Neural cell (in vitro differentiated cells): ENCODE measurements at regions not wholly inside any gene's neighbourhood (a gene's known extent, or its start where the extent isn't known, plus 50 kb on each side); places are given as distances from the start of the nearest gene placed in this dataset.

Experiments used
- H2AFZ ChIP-seq: fragments of 200-600, 300-800 bp; sonication (generic), shearing (Covaris generic); 2 replicates; pipeline ENCODE4 v1.6.0; 2014; ENCODE audit warnings: low read depth, mild to moderate bottlenecking, antibody characterized with exemption, low read length, moderate library complexity
- H3F3A ChIP-seq: fragments of 200-600 bp; shearing (Covaris generic); 2 replicates; pipeline ENCODE4 v1.6.1; 2016; ENCODE audit warnings: mild to moderate bottlenecking, moderate library complexity, mixed read lengths, antibody characterized with exemption, low read length; ENCODE audit not compliant: insufficient read depth, poor library complexity, severe bottlenecking
- H3K27ac ChIP-seq: fragments of 200-600, 300-800 bp; sonication (generic), shearing (Covaris generic); 2 replicates; pipeline ENCODE4 v1.5.1; 2014; ENCODE audit warnings: mild to moderate bottlenecking, low read length, moderate library complexity
- H3K27me3 ChIP-seq: fragments of 300-800, 200-600 bp; sonication (generic), shearing (Covaris generic); 2 replicates; pipeline ENCODE4 v1.6.0; 2014; ENCODE audit warnings: mild to moderate bottlenecking, low read depth, low read length, moderate library complexity; ENCODE audit not compliant: insufficient read depth
- H3K36me3 ChIP-seq: fragments of 300-800, 200-600 bp; sonication (generic), shearing (Covaris generic); 2 replicates; pipeline ENCODE4 v1.5.1; 2014; ENCODE audit warnings: mild to moderate bottlenecking, antibody characterized with exemption, low read length, moderate library complexity; ENCODE audit not compliant: insufficient read depth
- H3K4me2 ChIP-seq: fragments of 300-800, 200-600 bp; sonication (generic), shearing (Covaris generic); 2 replicates; pipeline ENCODE4 v1.6.0; 2014; ENCODE audit warnings: mild to moderate bottlenecking, low read length
- H3K4me3 ChIP-seq: fragments of 300-800, 200-600 bp; sonication (generic), shearing (Covaris generic); 2 replicates; pipeline ENCODE4 v1.5.1; 2014; ENCODE audit warnings: mild to moderate bottlenecking, low read length, moderate library complexity
- H3K79me2 ChIP-seq: fragments of 200-600 bp; shearing (Covaris generic); replicated peaks from 2 replicates; pipeline ENCODE4 v1.6.0; 2014; ENCODE audit warnings: mild to moderate bottlenecking, low read length, moderate library complexity; ENCODE audit not compliant: insufficient read depth
- H3K9ac ChIP-seq: fragments of 300-800, 200-600 bp; sonication (generic), shearing (Covaris generic); 2 replicates; pipeline ENCODE4 v1.6.1; 2016; ENCODE audit warnings: mild to moderate bottlenecking, low read length, mixed read lengths
- H3K9me2 ChIP-seq: fragments of 200-600 bp; shearing (Covaris generic); 2 replicates; pipeline ENCODE4 v1.6.1; 2016; ENCODE audit warnings: mild to moderate bottlenecking, low read length, mixed read lengths; ENCODE audit not compliant: insufficient read depth
- H3K9me3 ChIP-seq: fragments of 200-600, 300-800 bp; sonication (generic), shearing (Covaris generic); 2 replicates; pipeline ENCODE4 v1.6.1; 2016; ENCODE audit warnings: mild to moderate bottlenecking, mixed run types, low read length, moderate library complexity, mixed read lengths
- H4K20me1 ChIP-seq: fragments of 200-600 bp; shearing (Covaris generic); 2 replicates; pipeline ENCODE4 v1.6.1; 2016; ENCODE audit warnings: mild to moderate bottlenecking, mixed run types; ENCODE audit not compliant: insufficient read depth
- EP300 ChIP-seq: fragments of 450-650 bp; conservative IDR thresholded peaks from 2 replicates; pipeline ENCODE4 v1.6.1; 2014; ENCODE audit warnings: antibody characterized with exemption, mild to moderate bottlenecking, moderate library complexity; ENCODE audit not compliant: poor library complexity, severe bottlenecking
- EZH2 ChIP-seq: fragments of 200-600, 300-800 bp; shearing (Covaris generic), sonication (generic); IDR thresholded peaks from 2 replicates; pipeline ENCODE4 v1.6.1; 2014; ENCODE audit warnings: antibody characterized with exemption, low read length, borderline replicate concordance, mild to moderate bottlenecking; ENCODE audit not compliant: insufficient read depth, poor library complexity, severe bottlenecking
- MXI1 ChIP-seq: fragments of 450-650 bp; conservative IDR thresholded peaks from 2 replicates; pipeline ENCODE4 v1.6.1; 2014; ENCODE audit warnings: antibody characterized with exemption, mild to moderate bottlenecking; ENCODE audit not compliant: poor library complexity, severe bottlenecking
- RAD21 ChIP-seq: fragments of 450-650 bp; conservative IDR thresholded peaks from 2 replicates; pipeline ENCODE4 v1.6.1; 2014; ENCODE audit warnings: antibody characterized with exemption, mild to moderate bottlenecking, moderate library complexity
- SMC3 ChIP-seq: fragments of 450-650 bp; conservative IDR thresholded peaks from 2 replicates; pipeline ENCODE4 v1.6.1; 2014; ENCODE audit warnings: antibody characterized with exemption, mild to moderate bottlenecking, moderate library complexity; ENCODE audit not compliant: poor library complexity
- TAF1 ChIP-seq: IDR thresholded peaks from 2 replicates; pipeline ENCODE4 v1.6.1; 2012; ENCODE audit warnings: low read depth
- TF ChIP-seq, protein P1 (sequence below): fragments of 450-650 bp; IDR thresholded peaks from 2 replicates; pipeline ENCODE4 v1.5.1; 2014; ENCODE audit warnings: antibody characterized with exemption, mild to moderate bottlenecking, moderate library complexity; ENCODE audit not compliant: poor library complexity, severe bottlenecking
- TF ChIP-seq, protein P2 (sequence below): IDR thresholded peaks from 2 replicates; pipeline ENCODE4 v1.6.1; 2012; ENCODE audit warnings: borderline replicate concordance

DNA sequence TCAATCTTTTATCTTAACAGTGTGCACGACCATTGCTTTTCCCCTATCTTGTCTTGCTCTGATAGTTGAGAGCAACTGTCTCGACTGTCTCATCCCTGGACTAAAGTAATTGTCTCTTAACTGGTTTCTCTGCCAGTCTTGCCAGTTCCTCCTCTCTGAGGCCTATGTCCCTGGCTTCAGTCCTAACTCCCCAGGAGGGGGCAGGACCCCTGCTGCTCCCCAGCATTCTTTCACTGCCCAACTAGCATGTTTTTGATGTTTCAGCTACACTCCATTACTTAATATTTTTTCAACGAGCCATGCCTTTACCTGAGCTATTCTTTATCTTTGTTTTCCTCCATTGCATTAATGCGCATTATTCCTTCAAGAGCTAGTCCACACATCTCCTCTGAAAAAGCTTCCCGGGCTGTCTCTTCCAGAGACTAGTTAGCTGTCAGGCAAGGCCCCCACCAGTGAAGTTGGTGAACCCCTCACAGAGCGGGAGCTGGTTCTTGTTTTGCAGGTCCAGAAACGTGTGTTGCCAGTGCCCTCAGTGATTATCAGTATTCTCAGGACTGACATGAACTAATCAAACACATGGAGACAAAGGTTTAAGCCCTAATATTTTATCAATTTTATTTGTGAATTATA lies 291.7 kb upstream of the KCNN2 start:
- Histone ChIP-seq H3K27me3 (no peaks in the 10 kb centered on the region), H3K4me3 (no peak overlapping the region), H3K4me2 (no peak overlapping the region), H3K36me3 (no peaks in the 10 kb centered on the region), H3K9me2 (no peaks in the 10 kb centered on the region), H3K9me3 (no peaks in the 10 kb centered on the region), H4K20me1 (no peaks in the 10 kb centered on the region), H3F3A (no peaks in the 10 kb centered on the region), H3K9ac (no peak overlapping the region), H3K79me2 (no peaks in the 10 kb centered on the region), H2AFZ (no peak overlapping the region), H3K27ac (no peak overlapping the region)
- TF ChIP-seq, protein P1, sequence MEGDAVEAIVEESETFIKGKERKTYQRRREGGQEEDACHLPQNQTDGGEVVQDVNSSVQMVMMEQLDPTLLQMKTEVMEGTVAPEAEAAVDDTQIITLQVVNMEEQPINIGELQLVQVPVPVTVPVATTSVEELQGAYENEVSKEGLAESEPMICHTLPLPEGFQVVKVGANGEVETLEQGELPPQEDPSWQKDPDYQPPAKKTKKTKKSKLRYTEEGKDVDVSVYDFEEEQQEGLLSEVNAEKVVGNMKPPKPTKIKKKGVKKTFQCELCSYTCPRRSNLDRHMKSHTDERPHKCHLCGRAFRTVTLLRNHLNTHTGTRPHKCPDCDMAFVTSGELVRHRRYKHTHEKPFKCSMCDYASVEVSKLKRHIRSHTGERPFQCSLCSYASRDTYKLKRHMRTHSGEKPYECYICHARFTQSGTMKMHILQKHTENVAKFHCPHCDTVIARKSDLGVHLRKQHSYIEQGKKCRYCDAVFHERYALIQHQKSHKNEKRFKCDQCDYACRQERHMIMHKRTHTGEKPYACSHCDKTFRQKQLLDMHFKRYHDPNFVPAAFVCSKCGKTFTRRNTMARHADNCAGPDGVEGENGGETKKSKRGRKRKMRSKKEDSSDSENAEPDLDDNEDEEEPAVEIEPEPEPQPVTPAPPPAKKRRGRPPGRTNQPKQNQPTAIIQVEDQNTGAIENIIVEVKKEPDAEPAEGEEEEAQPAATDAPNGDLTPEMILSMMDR: no peak
- TF ChIP-seq EP300 (no peak), MXI1 (no peak), TAF1 (no peak), RAD21 (no peak)

DNA sequence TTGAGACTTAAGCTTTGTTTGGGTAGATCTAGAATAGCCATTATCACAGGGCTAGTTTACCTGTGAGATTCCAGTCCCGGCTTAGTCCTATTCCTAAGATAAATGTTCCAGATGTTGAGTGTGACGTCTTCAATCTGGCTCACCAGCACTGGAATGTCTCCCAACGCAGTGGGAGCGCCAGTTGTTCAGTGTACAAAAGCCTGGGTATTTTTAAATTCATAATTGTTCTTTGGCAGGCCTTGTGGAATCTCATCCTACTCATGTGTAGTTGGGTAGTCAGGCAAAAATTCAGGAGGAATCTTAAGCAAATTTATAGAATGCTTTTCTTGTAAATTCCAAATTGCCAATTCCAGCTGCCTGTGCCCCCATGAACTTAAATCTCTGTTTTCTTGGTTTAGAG lies 272.6 kb upstream of the KCNN2 start:
- no peak overlapping the region for H3K27ac ChIP-seq
- no peak for TF ChIP-seq EP300
- TF ChIP-seq MXI1: no peak
- TF ChIP-seq SMC3: no peak
- TF ChIP-seq EZH2: no peak
- TF ChIP-seq RAD21: no peak
- TF ChIP-seq, protein P1: no peak
- TF ChIP-seq, protein P2, sequence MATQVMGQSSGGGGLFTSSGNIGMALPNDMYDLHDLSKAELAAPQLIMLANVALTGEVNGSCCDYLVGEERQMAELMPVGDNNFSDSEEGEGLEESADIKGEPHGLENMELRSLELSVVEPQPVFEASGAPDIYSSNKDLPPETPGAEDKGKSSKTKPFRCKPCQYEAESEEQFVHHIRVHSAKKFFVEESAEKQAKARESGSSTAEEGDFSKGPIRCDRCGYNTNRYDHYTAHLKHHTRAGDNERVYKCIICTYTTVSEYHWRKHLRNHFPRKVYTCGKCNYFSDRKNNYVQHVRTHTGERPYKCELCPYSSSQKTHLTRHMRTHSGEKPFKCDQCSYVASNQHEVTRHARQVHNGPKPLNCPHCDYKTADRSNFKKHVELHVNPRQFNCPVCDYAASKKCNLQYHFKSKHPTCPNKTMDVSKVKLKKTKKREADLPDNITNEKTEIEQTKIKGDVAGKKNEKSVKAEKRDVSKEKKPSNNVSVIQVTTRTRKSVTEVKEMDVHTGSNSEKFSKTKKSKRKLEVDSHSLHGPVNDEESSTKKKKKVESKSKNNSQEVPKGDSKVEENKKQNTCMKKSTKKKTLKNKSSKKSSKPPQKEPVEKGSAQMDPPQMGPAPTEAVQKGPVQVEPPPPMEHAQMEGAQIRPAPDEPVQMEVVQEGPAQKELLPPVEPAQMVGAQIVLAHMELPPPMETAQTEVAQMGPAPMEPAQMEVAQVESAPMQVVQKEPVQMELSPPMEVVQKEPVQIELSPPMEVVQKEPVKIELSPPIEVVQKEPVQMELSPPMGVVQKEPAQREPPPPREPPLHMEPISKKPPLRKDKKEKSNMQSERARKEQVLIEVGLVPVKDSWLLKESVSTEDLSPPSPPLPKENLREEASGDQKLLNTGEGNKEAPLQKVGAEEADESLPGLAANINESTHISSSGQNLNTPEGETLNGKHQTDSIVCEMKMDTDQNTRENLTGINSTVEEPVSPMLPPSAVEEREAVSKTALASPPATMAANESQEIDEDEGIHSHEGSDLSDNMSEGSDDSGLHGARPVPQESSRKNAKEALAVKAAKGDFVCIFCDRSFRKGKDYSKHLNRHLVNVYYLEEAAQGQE: no peak
- no peak overlapping the region for H2AFZ ChIP-seq

More for the DNA sequence above, 272.6 kb upstream of the KCNN2 start:
- Histone ChIP-seq H3K27me3 (no peaks in the 10 kb centered on the region), H4K20me1 (no peaks in the 10 kb centered on the region), H3K9ac (no peak overlapping the region), H3K4me3 (no peak overlapping the region), H3K36me3 (no peaks in the 10 kb centered on the region), H3K4me2 (no peak overlapping the region), H3K9me2 (no peaks in the 10 kb centered on the region), H3F3A (no peaks in the 10 kb centered on the region), H3K9me3 (no peaks in the 10 kb centered on the region), H3K79me2 (no peaks in the 10 kb centered on the region)
